ENCODE measurements at regions not wholly inside any gene's neighbourhood (a gene's known extent, or its start where the extent isn't known, plus 50 kb on each side); places are given as distances from the start of the nearest gene placed in this dataset.

DNA sequence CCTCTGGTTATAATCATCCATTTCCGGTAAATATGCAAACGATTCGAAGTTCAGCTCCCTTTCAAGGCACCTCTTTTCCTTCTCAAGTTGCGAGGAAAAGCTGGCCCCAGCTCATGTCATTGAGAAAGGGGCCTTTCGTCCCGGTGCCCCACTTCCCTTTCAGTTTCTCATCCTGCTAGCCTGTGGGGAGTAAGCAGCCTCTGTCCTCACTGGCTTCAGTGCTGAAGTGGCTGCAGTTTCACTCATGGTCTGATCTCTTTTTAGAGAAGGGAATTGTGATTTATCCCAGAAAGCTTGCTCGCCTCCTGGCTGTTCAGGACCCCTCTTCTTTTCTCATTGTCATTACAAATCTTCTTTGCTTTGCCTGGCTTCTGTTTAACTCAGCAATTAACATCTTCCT lies 207.5 kb downstream of the NR4A2 start:
- H3K27me3 Mint-ChIP-seq = no peaks in the 10 kb centered on the region
- no peaks in the 10 kb centered on the region for H3K79me2 ChIP-seq (ENCODE audit: control insufficient read depth, insufficient read depth, low read length)
- no peak overlapping the region for H3K4me3 Mint-ChIP-seq
- H3K9me3 Mint-ChIP-seq (ENCODE audit: insufficient read depth) = no peaks in the 10 kb centered on the region
- ChIA-PET CTCF (no interaction called here), POLR2A (no interaction called here)
- no peak overlapping the region for H3K9ac ChIP-seq (ENCODE audit: low read length)
- H3K4me1 Mint-ChIP-seq = no peaks in the 10 kb centered on the region
- H3K36me3 ChIP-seq (replicated peaks in 1 of 2; ENCODE audit: control extremely low read depth in 1 of 2, control insufficient read depth in 1 of 2, extremely low read depth in 1 of 2, insufficient read depth in 2 of 2, low read length in 1 of 2) = no peaks in the 10 kb centered on the region
- no peak overlapping the region for H3K27ac ChIP-seq (ENCODE audit: low read length in 2 of 2)
- no peak overlapping the region for H2AFZ ChIP-seq (ENCODE audit: insufficient read depth, low read depth, low read length, poor library complexity, severe bottlenecking)
- no peak for DNase-seq
- H3K27ac Mint-ChIP-seq = no peak overlapping the region
- H3K4me3 ChIP-seq (ENCODE audit: control extremely low read depth in 1 of 5, extremely low read depth in 1 of 5, insufficient read depth in 1 of 5, low read depth in 2 of 5, low read length in 4 of 5) = no peak overlapping the region
- WGBS (ENCODE audit: insufficient coverage) = 64% methylated on average over 5 of the region's 7 CpGs
- ATAC-seq (ENCODE audit: low read depth) = no peak
- H3K4me1 ChIP-seq (ENCODE audit: control insufficient read depth in 2 of 2, insufficient read depth in 2 of 2, low read length in 2 of 2) = no peaks in the 10 kb centered on the region
- intact Hi-C loops (cut with micrococcal nuclease) = no loop called here
- no peak overlapping the region for H3K4me2 ChIP-seq (replicated peaks; ENCODE audit: low read depth, low read length, poor library complexity, severe bottlenecking)
- no peaks in the 10 kb centered on the region for H4K20me1 ChIP-seq (ENCODE audit: control insufficient read depth, insufficient read depth, low read length, poor library complexity, severe bottlenecking)
- no peak for TF ChIP-seq EZH2 (IDR thresholded peaks at IDR 0.05; ENCODE audit: borderline replicate concordance, insufficient read depth, low read depth, low read length, poor library complexity, severe bottlenecking)
- TF ChIP-seq, protein P1, sequence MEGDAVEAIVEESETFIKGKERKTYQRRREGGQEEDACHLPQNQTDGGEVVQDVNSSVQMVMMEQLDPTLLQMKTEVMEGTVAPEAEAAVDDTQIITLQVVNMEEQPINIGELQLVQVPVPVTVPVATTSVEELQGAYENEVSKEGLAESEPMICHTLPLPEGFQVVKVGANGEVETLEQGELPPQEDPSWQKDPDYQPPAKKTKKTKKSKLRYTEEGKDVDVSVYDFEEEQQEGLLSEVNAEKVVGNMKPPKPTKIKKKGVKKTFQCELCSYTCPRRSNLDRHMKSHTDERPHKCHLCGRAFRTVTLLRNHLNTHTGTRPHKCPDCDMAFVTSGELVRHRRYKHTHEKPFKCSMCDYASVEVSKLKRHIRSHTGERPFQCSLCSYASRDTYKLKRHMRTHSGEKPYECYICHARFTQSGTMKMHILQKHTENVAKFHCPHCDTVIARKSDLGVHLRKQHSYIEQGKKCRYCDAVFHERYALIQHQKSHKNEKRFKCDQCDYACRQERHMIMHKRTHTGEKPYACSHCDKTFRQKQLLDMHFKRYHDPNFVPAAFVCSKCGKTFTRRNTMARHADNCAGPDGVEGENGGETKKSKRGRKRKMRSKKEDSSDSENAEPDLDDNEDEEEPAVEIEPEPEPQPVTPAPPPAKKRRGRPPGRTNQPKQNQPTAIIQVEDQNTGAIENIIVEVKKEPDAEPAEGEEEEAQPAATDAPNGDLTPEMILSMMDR (IDR thresholded peaks at IDR 0.05) = no peak
- no peaks in the 10 kb centered on the region for H3K27me3 ChIP-seq (replicated peaks in 1 of 4; ENCODE audit: control extremely low read depth in 1 of 4, control insufficient read depth in 3 of 4, insufficient read depth in 4 of 4, low read length in 3 of 4)
- no peaks in the 10 kb centered on the region for H3K9me3 ChIP-seq (ENCODE audit: control extremely low read depth in 1 of 3, control insufficient read depth in 2 of 3, insufficient read depth in 1 of 3, low read length in 2 of 3)

DNA sequence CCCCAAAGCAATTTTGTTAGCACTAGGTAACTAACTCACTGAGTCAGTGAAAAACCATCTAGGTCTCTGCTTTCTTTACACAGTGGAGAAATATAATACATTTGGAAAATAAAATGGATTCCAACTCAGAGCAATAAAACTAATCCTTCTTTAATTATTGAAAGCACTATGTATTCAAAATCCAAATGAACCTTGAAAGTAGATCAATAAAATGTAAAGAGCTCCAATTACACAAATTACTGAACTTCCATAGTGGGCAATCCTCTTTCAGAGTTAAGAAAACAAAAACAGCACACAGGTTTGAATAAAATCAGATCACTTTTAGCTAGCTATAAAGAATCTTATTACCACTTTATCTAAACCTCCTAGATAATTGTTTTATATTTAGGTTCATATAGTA lies 208.1 kb downstream of the NR4A2 start:
- Histone ChIP-seq H3K9ac (ENCODE audit: low read length) (no peak overlapping the region), H3K36me3 (replicated peaks in 1 of 2; ENCODE audit: control extremely low read depth in 1 of 2, control insufficient read depth in 1 of 2, extremely low read depth in 1 of 2, insufficient read depth in 2 of 2, low read length in 1 of 2) (no peaks in the 10 kb centered on the region)
- CTCF ChIA-PET = no interaction called here

More for the DNA sequence above, 208.1 kb downstream of the NR4A2 start:
- no peaks in the 10 kb centered on the region for H3K27me3 Mint-ChIP-seq
- H3K4me3 Mint-ChIP-seq = no peak overlapping the region
- Histone ChIP-seq H4K20me1 (ENCODE audit: control insufficient read depth, insufficient read depth, low read length, poor library complexity, severe bottlenecking) (no peaks in the 10 kb centered on the region), H3K9me3 (ENCODE audit: control extremely low read depth in 1 of 3, control insufficient read depth in 2 of 3, insufficient read depth in 1 of 3, low read length in 2 of 3) (no peaks in the 10 kb centered on the region), H3K4me1 (ENCODE audit: control insufficient read depth in 2 of 2, insufficient read depth in 2 of 2, low read length in 2 of 2) (no peaks in the 10 kb centered on the region), H3K27me3 (replicated peaks in 1 of 4; ENCODE audit: control extremely low read depth in 1 of 4, control insufficient read depth in 3 of 4, insufficient read depth in 4 of 4, low read length in 3 of 4) (no peaks in the 10 kb centered on the region), H2AFZ (ENCODE audit: insufficient read depth, low read depth, low read length, poor library complexity, severe bottlenecking) (no peak overlapping the region), H3K4me2 (replicated peaks; ENCODE audit: low read depth, low read length, poor library complexity, severe bottlenecking) (no peak overlapping the region), H3K27ac (ENCODE audit: low read length in 2 of 2) (no peak overlapping the region), H3K4me3 (ENCODE audit: control extremely low read depth in 1 of 5, extremely low read depth in 1 of 5, insufficient read depth in 1 of 5, low read depth in 2 of 5, low read length in 4 of 5) (no peak overlapping the region), H3K79me2 (ENCODE audit: control insufficient read depth, insufficient read depth, low read length) (no peaks in the 10 kb centered on the region)
- no peaks in the 10 kb centered on the region for H3K4me1 Mint-ChIP-seq
- TF ChIP-seq, protein P1 (IDR thresholded peaks at IDR 0.05) = no peak
- no peak for TF ChIP-seq EZH2 (IDR thresholded peaks at IDR 0.05; ENCODE audit: borderline replicate concordance, insufficient read depth, low read depth, low read length, poor library complexity, severe bottlenecking)
- intact Hi-C loops (cut with micrococcal nuclease) = no loop called here
- DNase-seq (no peak), ATAC-seq (ENCODE audit: low read depth) (no peak)
- H3K27ac Mint-ChIP-seq = no peak overlapping the region
- POLR2A ChIA-PET = no interaction called here
- no peaks in the 10 kb centered on the region for H3K9me3 Mint-ChIP-seq (ENCODE audit: insufficient read depth)

All from B cell (primary cell).